K562 (cell line): ENCODE measurements at regions not wholly inside any gene's neighbourhood (a gene's known extent, or its start where the extent isn't known, plus 50 kb on each side); places are given as distances from the start of the nearest gene placed in this dataset.

Experiments
- ATF3 ChIP-seq, 2 experiments: fragments of 450-650 bp in 1 of 2; sonication (generic) in 1 of 2; formaldehyde crosslinking in 1 of 2; IDR thresholded peaks in 1 of 2; conservative IDR thresholded peaks in 1 of 2; 2 replicates each; pipeline versions ENCODE4 v1.6.1 to v1.8.1; 2016 to 2023; ENCODE audit warnings: mild to moderate bottlenecking in 2 of 2, moderate library complexity in 2 of 2, inconsistent platforms in 1 of 2, missing genetic modification reagents in 1 of 2
- CHD2 ChIP-seq: IDR thresholded peaks from 2 replicates; pipeline ENCODE4 v1.6.1; 2011; ENCODE audit warnings: low read depth, low read length
- ELF4 ChIP-seq: fragments of 450-650 bp; formaldehyde crosslinking; IDR thresholded peaks from 2 replicates; pipeline ENCODE4 v1.4.0; 2022; ENCODE audit warnings: missing genetic modification characterization
- GATA2 ChIP-seq: sonication (generic); formaldehyde crosslinking; IDR thresholded peaks from 2 replicates; pipeline ENCODE4 v1.4.0; 2020; ENCODE audit warnings: mild to moderate bottlenecking, missing genetic modification reagents
- HOMEZ ChIP-seq: fragments of 250-450 bp; sonication (Bioruptor Pico); IDR thresholded peaks from 2 replicates; pipeline ENCODE4 v1.4.0; 2020; ENCODE audit warnings: mild to moderate bottlenecking, moderate library complexity
- JUND ChIP-seq, 2 experiments: IDR thresholded peaks; 2 replicates in 1 of 2; 3 replicates in 1 of 2; pipeline ENCODE4 v1.6.1; 2011; ENCODE audit warnings: borderline replicate concordance in 2 of 2, low read depth in 2 of 2, low read length in 2 of 2, improper control_type of control experiment in 1 of 2, missing biosample characterization in 1 of 2, missing genetic modification characterization in 1 of 2, missing genetic modification reagents in 1 of 2
- MTA2 ChIP-seq: fragments of 450-650 bp; IDR thresholded peaks from 2 replicates; pipeline ENCODE4 v1.6.1; 2016; ENCODE audit warnings: low read depth
- PURB ChIP-seq: sonication (generic); formaldehyde crosslinking; IDR thresholded peaks from 2 replicates; pipeline ENCODE4 v1.9.0; 2021; ENCODE audit warnings: low read depth, mild to moderate bottlenecking, missing genetic modification reagents
- ZKSCAN3 ChIP-seq: fragments of 250-450 bp; sonication (Bioruptor Pico); IDR thresholded peaks from 2 replicates; pipeline ENCODE4 v1.4.0; 2020
- ZMIZ1 ChIP-seq, 2 experiments: fragments of 150-350 bp in 1 of 2; IDR thresholded peaks; 2 replicates each; pipeline ENCODE4 v1.6.1; 2012 to 2016; ENCODE audit warnings: low read depth in 2 of 2, low read length in 2 of 2, mild to moderate bottlenecking in 1 of 2, moderate library complexity in 1 of 2
- ZNF436 ChIP-seq: fragments of 250-450, 450-650 bp; sonication (Bioruptor Pico); formaldehyde crosslinking; IDR thresholded peaks from 2 replicates; pipeline ENCODE4 v1.7.0; 2020; ENCODE audit warnings: mild to moderate bottlenecking

GRCh38 chr6:22954749-22955385 lies 385.5 kb downstream of the HDGFL1 start:
- TF ChIP-seq PURB (CRISPR knock-in tag) (no peak), ATF3 (IDR thresholded peaks at IDR 0.05) (no peak), ATF3 (CRISPR knock-in tag; conservative IDR thresholded peaks at IDR 0.05) (no peak), ELF4 (no peak), MTA2 (no peak), HOMEZ (CRISPR knock-in tag) (no peak), CHD2 (no peak), ZNF436 (CRISPR knock-in tag) (no peak), ZKSCAN3 (CRISPR knock-in tag) (no peak), ZMIZ1 (IDR thresholded peaks at IDR 0.05; ENCODE audit: low read depth in 2 of 2, low read length in 2 of 2) (no peak), JUND (IDR thresholded peaks at IDR 0.05; ENCODE audit: borderline replicate concordance, low read depth, low read length) (no peak), JUND (tag; IDR thresholded peaks at IDR 0.05; ENCODE audit: borderline replicate concordance, low read depth, low read length) (no peak), GATA2 (CRISPR knock-in tag) (no peak)
